Peyer's patch (tissue), 4 donors: ENCODE measurements at regions not wholly inside any gene's neighbourhood (a gene's known extent, or its start where the extent isn't known, plus 50 kb on each side); places are given as distances from the start of the nearest gene placed in this dataset.

Experiments used
- DNase-seq, 3 donors: peaks; one replicate each; pipeline ENCODE4 v3.0.0-alpha.2; 2017 to 2019
- H3K27ac ChIP-seq, 4 donors: fragments of 200-600 bp; sonication (generic); one replicate each; pipeline ENCODE4 v1.5.1; 2016 to 2019
- H3K27me3 ChIP-seq, 2 donors: fragments of 200-600 bp; sonication (generic); one replicate each; pipeline ENCODE4 v1.5.1; 2019
- H3K36me3 ChIP-seq, 3 donors: fragments of 200-600 bp; sonication (generic); one replicate each; pipeline ENCODE4 v1.5.1; 2016 to 2019
- H3K4me1 ChIP-seq, 4 donors: fragments of 200-600 bp; sonication (generic); one replicate each; pipeline ENCODE4 v1.5.1; 2016 to 2019
- H3K4me3 ChIP-seq, 4 donors: fragments of 200-600 bp; sonication (generic); 1 replicate in 3 of 4; 2 replicates in 1 of 4; pipeline ENCODE4 v1.5.1; 2016 to 2019; ENCODE audit warnings: mild to moderate bottlenecking in 1 of 4
- H3K9me3 ChIP-seq, 4 donors: fragments of 200-600 bp; sonication (generic); one replicate each; pipeline ENCODE4 v1.5.1; 2016 to 2019; ENCODE audit warnings: mild to moderate bottlenecking in 1 of 4
- POLR2A ChIP-seq, 2 donors: fragments of 450-650 bp; IDR thresholded peaks; one replicate each; pipeline ENCODE4 v1.5.1; 2017; ENCODE audit warnings: antibody characterized with exemption in 2 of 2, mild to moderate bottlenecking in 2 of 2, moderate library complexity in 2 of 2
- TF ChIP-seq, protein P1 (sequence below), 6 experiments: fragments of 450-650 bp in 4 of 6; fragments of 200-600 bp in 2 of 6; sonication (generic) in 1 of 6; IDR thresholded peaks; one replicate each; pipeline ENCODE4 v1.5.1; 2017 to 2019; ENCODE audit warnings: antibody characterized with exemption in 6 of 6, mild to moderate bottlenecking in 3 of 6, moderate library complexity in 1 of 6

GRCh38 chr18:34623557-34623956 is 86.5 kb upstream of the DTNA start:
- TF ChIP-seq POLR2A (IDR thresholded peaks at IDR 0.05): no peak
- TF ChIP-seq, protein P1, sequence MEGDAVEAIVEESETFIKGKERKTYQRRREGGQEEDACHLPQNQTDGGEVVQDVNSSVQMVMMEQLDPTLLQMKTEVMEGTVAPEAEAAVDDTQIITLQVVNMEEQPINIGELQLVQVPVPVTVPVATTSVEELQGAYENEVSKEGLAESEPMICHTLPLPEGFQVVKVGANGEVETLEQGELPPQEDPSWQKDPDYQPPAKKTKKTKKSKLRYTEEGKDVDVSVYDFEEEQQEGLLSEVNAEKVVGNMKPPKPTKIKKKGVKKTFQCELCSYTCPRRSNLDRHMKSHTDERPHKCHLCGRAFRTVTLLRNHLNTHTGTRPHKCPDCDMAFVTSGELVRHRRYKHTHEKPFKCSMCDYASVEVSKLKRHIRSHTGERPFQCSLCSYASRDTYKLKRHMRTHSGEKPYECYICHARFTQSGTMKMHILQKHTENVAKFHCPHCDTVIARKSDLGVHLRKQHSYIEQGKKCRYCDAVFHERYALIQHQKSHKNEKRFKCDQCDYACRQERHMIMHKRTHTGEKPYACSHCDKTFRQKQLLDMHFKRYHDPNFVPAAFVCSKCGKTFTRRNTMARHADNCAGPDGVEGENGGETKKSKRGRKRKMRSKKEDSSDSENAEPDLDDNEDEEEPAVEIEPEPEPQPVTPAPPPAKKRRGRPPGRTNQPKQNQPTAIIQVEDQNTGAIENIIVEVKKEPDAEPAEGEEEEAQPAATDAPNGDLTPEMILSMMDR (IDR thresholded peaks at IDR 0.05): no peak
- H3K9me3 ChIP-seq: no peaks in the 10 kb centered on the region
- no peaks in the 10 kb centered on the region for H3K36me3 ChIP-seq

GRCh38 chr18:34624551-34624950 is 85.5 kb upstream of the DTNA start:
- H3K27ac ChIP-seq: no peak overlapping the region
- H3K27me3 ChIP-seq: no peaks in the 10 kb centered on the region
- H3K36me3 ChIP-seq: no peaks in the 10 kb centered on the region
- H3K4me1 ChIP-seq: no peaks in the 10 kb centered on the region
- H3K9me3 ChIP-seq: no peaks in the 10 kb centered on the region
- TF ChIP-seq, protein P1 (IDR thresholded peaks at IDR 0.05): no peak
- TF ChIP-seq POLR2A (IDR thresholded peaks at IDR 0.05): no peak
- H3K4me3 ChIP-seq: no peak overlapping the region
- no peak for DNase-seq

More at GRCh38 chr18:34623557-34623956, 86.5 kb upstream of the DTNA start:
- H3K27ac ChIP-seq: no peak overlapping the region
- no peak overlapping the region for H3K4me3 ChIP-seq
- H3K27me3 ChIP-seq: no peaks in the 10 kb centered on the region
- no peaks in the 10 kb centered on the region for H3K4me1 ChIP-seq
- DNase-seq: no peak

- no peak for DNase-seq
- H3K4me1 ChIP-seq: no peaks in the 10 kb centered on the region
- H3K27ac ChIP-seq: no peak overlapping the region
- H3K27me3 ChIP-seq: no peaks in the 10 kb centered on the region
- H3K36me3 ChIP-seq: no peaks in the 10 kb centered on the region
- H3K4me3 ChIP-seq: no peak overlapping the region
- TF ChIP-seq, protein P1 (IDR thresholded peaks at IDR 0.05): no peak
- no peak for TF ChIP-seq POLR2A (IDR thresholded peaks at IDR 0.05)
- no peaks in the 10 kb centered on the region for H3K9me3 ChIP-seq
Observed at GRCh38 chr18:34626404-34627136, 83.5 kb upstream of the DTNA start.

DNA sequence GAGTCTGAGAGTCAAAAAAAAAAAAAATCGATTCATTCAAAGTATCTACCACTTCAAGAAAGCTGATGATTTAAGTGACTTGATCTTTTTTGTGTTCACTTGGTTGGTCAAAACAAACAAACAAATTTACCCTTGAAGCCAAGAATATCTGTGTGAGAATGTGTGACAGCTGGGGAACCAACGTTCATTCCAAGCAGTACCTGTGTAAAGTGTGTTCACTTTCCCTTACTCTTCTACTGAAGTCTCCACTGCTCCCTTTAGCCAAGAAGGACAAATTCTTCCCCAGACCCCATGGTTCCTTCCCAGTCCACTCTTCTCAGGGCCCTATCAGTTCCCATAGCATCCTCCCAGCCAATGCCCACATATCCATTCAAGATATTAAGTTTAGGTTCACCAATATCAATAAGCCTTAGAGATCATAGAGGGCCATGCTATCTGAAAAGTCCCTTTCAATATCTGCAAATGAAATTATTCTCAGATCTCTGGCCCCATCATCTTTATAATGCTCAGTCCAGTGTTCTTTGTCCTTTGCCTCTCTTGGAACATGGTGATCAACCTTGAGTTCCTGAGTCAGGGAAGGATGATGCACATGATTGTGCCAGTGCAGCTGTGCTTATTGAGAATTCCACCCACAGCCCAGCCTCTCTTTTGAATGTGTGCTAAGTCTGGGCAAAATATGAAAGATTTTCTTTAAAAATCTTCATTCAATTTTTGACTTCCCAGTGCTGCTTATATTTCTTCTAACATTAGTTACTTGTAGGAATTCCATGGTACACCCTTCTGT is 82.8 kb upstream of the DTNA start:
- H3K4me3 ChIP-seq: no peak overlapping the region

GRCh38 chr18:34631093-34631966 is 78.8 kb upstream of the DTNA start:
- Histone ChIP-seq H3K36me3 (no peaks in the 10 kb centered on the region), H3K4me1 (no peaks in the 10 kb centered on the region), H3K27ac (no peak overlapping the region), H3K9me3 (no peaks in the 10 kb centered on the region), H3K27me3 (no peaks in the 10 kb centered on the region), H3K4me3 (no peak overlapping the region)
- TF ChIP-seq, protein P1 (IDR thresholded peaks at IDR 0.05): no peak
- no peak for DNase-seq

More for the DNA sequence above, 82.8 kb upstream of the DTNA start:
- DNase-seq: no peak
- no peaks in the 10 kb centered on the region for H3K36me3 ChIP-seq
- H3K4me1 ChIP-seq: no peaks in the 10 kb centered on the region
- no peaks in the 10 kb centered on the region for H3K9me3 ChIP-seq
- H3K27me3 ChIP-seq: no peaks in the 10 kb centered on the region
- no peak overlapping the region for H3K27ac ChIP-seq
- TF ChIP-seq, protein P1 (IDR thresholded peaks at IDR 0.05): no peak
- TF ChIP-seq POLR2A (IDR thresholded peaks at IDR 0.05): no peak
